Neuronal stem cell (in vitro differentiated cells): ENCODE measurements at regions not wholly inside any gene's neighbourhood (a gene's known extent, or its start where the extent isn't known, plus 50 kb on each side); places are given as distances from the start of the nearest gene placed in this dataset.
A peak's percentile ranks its signal among the peaks of the same experiment; 100 is the strongest.

Source experiments
- DNase-seq: peaks from one replicate; pipeline ENCODE4 v3.0.0-alpha.2; 2013; ENCODE audit warnings: low spot score
- H2AFZ ChIP-seq: one replicate; pipeline ENCODE4 v1.6.1; 2013; ENCODE audit warnings: mild to moderate bottlenecking, low read length, inconsistent platforms
- H2AK5ac ChIP-seq: 2 replicates; pipeline ENCODE4 v1.6.1; 2013; ENCODE audit warnings: low read depth, mild to moderate bottlenecking, inconsistent platforms, low read length, moderate library complexity, mixed read lengths
- H2BK120ac ChIP-seq: 2 replicates; pipeline ENCODE4 v1.6.1; 2013; ENCODE audit warnings: low read depth, mild to moderate bottlenecking, inconsistent platforms, low read length, moderate library complexity, mixed read lengths
- H2BK12ac ChIP-seq: one replicate; pipeline ENCODE4 v1.6.1; 2013; ENCODE audit warnings: low read length, inconsistent platforms
- H2BK15ac ChIP-seq: 2 replicates; pipeline ENCODE4 v1.6.1; 2013; ENCODE audit warnings: mild to moderate bottlenecking, low read length, inconsistent platforms, mixed read lengths
- H2BK5ac ChIP-seq: one replicate; pipeline ENCODE4 v1.6.1; 2013; ENCODE audit warnings: inconsistent platforms, mild to moderate bottlenecking, low read length, moderate library complexity
- H3K14ac ChIP-seq: one replicate; pipeline ENCODE4 v1.6.1; 2013; ENCODE audit warnings: low read length, inconsistent platforms
- H3K18ac ChIP-seq: 2 replicates; pipeline ENCODE4 v1.6.1; 2013; ENCODE audit warnings: low read length, inconsistent platforms
- H3K23ac ChIP-seq: 2 replicates; pipeline ENCODE4 v1.6.1; 2013; ENCODE audit warnings: low read depth, mild to moderate bottlenecking, mixed read lengths, low read length, inconsistent platforms; ENCODE audit not compliant: poor library complexity
- H3K27ac ChIP-seq: replicated peaks from 3 replicates; pipeline ENCODE4 v1.5.1; 2013; ENCODE audit warnings: low read length, inconsistent platforms
- H3K27me3 ChIP-seq, 3 experiments: 2 replicates each; pipeline ENCODE4 v1.6.1; 2013; ENCODE audit warnings: low read length in 3 of 3, mild to moderate bottlenecking in 2 of 3, inconsistent platforms in 1 of 3, low read depth in 1 of 3, mixed read lengths in 1 of 3, moderate library complexity in 1 of 3; ENCODE audit not compliant: control insufficient read depth in 3 of 3, insufficient read depth in 3 of 3
- H3K36me3 ChIP-seq, 2 donors: replicated peaks in 1 of 2; 2 replicates each; pipeline ENCODE4 v1.6.1; 2013; ENCODE audit warnings: low read length in 2 of 2; ENCODE audit not compliant: control insufficient read depth in 2 of 2, insufficient read depth in 2 of 2
- H3K4ac ChIP-seq: 2 replicates; pipeline ENCODE4 v1.6.1; 2013; ENCODE audit warnings: inconsistent platforms, mild to moderate bottlenecking, low read length, moderate library complexity
- H3K4me1 ChIP-seq, 2 donors: 1 replicate in 1 of 2; 2 replicates in 1 of 2; pipeline ENCODE4 v1.6.1; 2013; ENCODE audit warnings: low read length in 2 of 2, low read depth in 1 of 2; ENCODE audit not compliant: control insufficient read depth in 2 of 2, insufficient read depth in 1 of 2
- H3K4me2 ChIP-seq: one replicate; pipeline ENCODE4 v1.6.1; 2013; ENCODE audit warnings: mild to moderate bottlenecking, low read length, inconsistent platforms; ENCODE audit not compliant: insufficient read depth, poor library complexity, severe bottlenecking
- H3K4me3 ChIP-seq, 2 donors: 2 replicates each; pipeline ENCODE4 v1.5.1; 2013; ENCODE audit warnings: low read length in 2 of 2, mild to moderate bottlenecking in 2 of 2, inconsistent platforms in 1 of 2, moderate library complexity in 1 of 2
- H3K79me1 ChIP-seq: one replicate; pipeline ENCODE4 v1.6.1; 2013; ENCODE audit warnings: low read depth, mild to moderate bottlenecking, inconsistent platforms, low read length, moderate library complexity
- H3K9ac ChIP-seq: one replicate; pipeline ENCODE4 v1.6.1; 2013; ENCODE audit warnings: mild to moderate bottlenecking, low read depth, low read length, inconsistent platforms; ENCODE audit not compliant: poor library complexity
- H3K9me3 ChIP-seq, 2 donors: replicated peaks in 1 of 2; 2 replicates each; pipeline versions ENCODE3 to v1.6.1; 2013; ENCODE audit warnings: low read length in 2 of 2, mild to moderate bottlenecking in 2 of 2, inconsistent platforms in 1 of 2, low read depth in 1 of 2, mixed read lengths in 1 of 2, moderate library complexity in 1 of 2; ENCODE audit not compliant: control insufficient read depth in 2 of 2, insufficient read depth in 1 of 2
- H4K8ac ChIP-seq: one replicate; pipeline ENCODE4 v1.6.1; 2013; ENCODE audit warnings: low read depth, mild to moderate bottlenecking, inconsistent platforms, low read length, moderate library complexity
- H4K91ac ChIP-seq: one replicate; pipeline ENCODE4 v1.6.1; 2013; ENCODE audit warnings: low read length, low read depth, mild to moderate bottlenecking, inconsistent platforms; ENCODE audit not compliant: poor library complexity
- WGBS, 2 donors: extraction: QIAGEN DNeasy Blood & Tissue Kit; methylation state at CpG; one replicate each; pipeline ENCODE4 v1.1.7; 2013; ENCODE audit warnings: missing lambda C conversion rate in 2 of 2, mixed read lengths in 1 of 2; ENCODE audit not compliant: insufficient read length in 2 of 2, insufficient replicate concordance in 1 of 2; ENCODE audit errors: extremely low coverage in 2 of 2; 5-methylcytosine and 5-hydroxymethylcytosine counted together

- H2BK12ac ChIP-seq: no peak overlapping the region
- WGBS, 2 donors: no CpG with 5 or more reads among the region's 7 CpGs
- H3K27me3 ChIP-seq: no peaks in the 10 kb centered on the region
- no peak overlapping the region for H2BK120ac ChIP-seq
- no peak overlapping the region for H3K27ac ChIP-seq
- H3K4me1 ChIP-seq: peaks cover 15 to 18% of the 10 kb centered on the region in 2 donors
- H3K9me3 ChIP-seq: no peaks in the 10 kb centered on the region
- no peak overlapping the region for H2BK15ac ChIP-seq
- DNase-seq: no peak
- H3K79me1 ChIP-seq: no peaks in the 10 kb centered on the region
- no peak overlapping the region for H3K18ac ChIP-seq
- no peak overlapping the region for H3K4me3 ChIP-seq
- peak overlapping the region; percentile 10 for H2AFZ ChIP-seq
- no peak overlapping the region for H4K91ac ChIP-seq
- no peak overlapping the region for H4K8ac ChIP-seq
- no peak overlapping the region for H3K4me2 ChIP-seq
- no peak overlapping the region for H2AK5ac ChIP-seq
- no peaks in the 10 kb centered on the region for H3K36me3 ChIP-seq
- no peak overlapping the region for H2BK5ac ChIP-seq
- no peak overlapping the region for H3K14ac ChIP-seq
- no peak overlapping the region for H3K4ac ChIP-seq
- H3K23ac ChIP-seq: no peak overlapping the region
- H3K9ac ChIP-seq: peak overlapping the region; percentile 31
Measured at GRCh38 chr5:168104811-168105481, 186.5 kb upstream of the WWC1 start.

- H2BK120ac ChIP-seq: no peak overlapping the region
- H3K9me3 ChIP-seq: peaks cover 0 to 3% of the 10 kb centered on the region in 2 donors
- no CpG with 5 or more reads among the region's 8 CpGs for WGBS, 2 donors
- DNase-seq: no peak
- H3K27ac ChIP-seq: no peak overlapping the region
- no peak overlapping the region for H3K9ac ChIP-seq
- H2BK5ac ChIP-seq: no peak overlapping the region
- H3K4me1 ChIP-seq: peaks cover 18 to 29% of the 10 kb centered on the region in 2 donors
- no peak overlapping the region for H2AK5ac ChIP-seq
- no peaks in the 10 kb centered on the region for H3K79me1 ChIP-seq
- H3K27me3 ChIP-seq: no peaks in the 10 kb centered on the region
- no peak overlapping the region for H3K14ac ChIP-seq
- no peak overlapping the region for H4K91ac ChIP-seq
- no peak overlapping the region for H2AFZ ChIP-seq
- no peak overlapping the region for H4K8ac ChIP-seq
- H2BK15ac ChIP-seq: no peak overlapping the region
- no peak overlapping the region for H3K18ac ChIP-seq
- H2BK12ac ChIP-seq: no peak overlapping the region
- H3K36me3 ChIP-seq: no peaks in the 10 kb centered on the region
- no peak overlapping the region for H3K4me3 ChIP-seq
- H3K4ac ChIP-seq: no peak overlapping the region
- H3K23ac ChIP-seq: no peak overlapping the region
- no peak overlapping the region for H3K4me2 ChIP-seq
Measured at GRCh38 chr5:168106008-168106761, 185.3 kb upstream of the WWC1 start.

- no peak overlapping the region for H2BK120ac ChIP-seq
- H3K9ac ChIP-seq: no peak overlapping the region
- H3K27me3 ChIP-seq: no peaks in the 10 kb centered on the region
- WGBS, 2 donors: no CpG with 5 or more reads among the region's 5 CpGs
- no peak overlapping the region for H3K23ac ChIP-seq
- H3K4ac ChIP-seq: no peak overlapping the region
- no peak overlapping the region for H2BK15ac ChIP-seq
- no peak for DNase-seq
- no peak overlapping the region for H2AK5ac ChIP-seq
- no peak overlapping the region for H4K91ac ChIP-seq
- no peak overlapping the region for H2BK12ac ChIP-seq
- peaks cover 20 to 30% of the 10 kb centered on the region in 2 donors for H3K4me1 ChIP-seq
- H3K4me3 ChIP-seq: no peak overlapping the region
- no peak overlapping the region for H3K27ac ChIP-seq
- H2BK5ac ChIP-seq: no peak overlapping the region
- H3K9me3 ChIP-seq: peaks cover 2 to 3% of the 10 kb centered on the region in 2 donors
- no peak overlapping the region for H3K18ac ChIP-seq
- H3K79me1 ChIP-seq: no peaks in the 10 kb centered on the region
- no peaks in the 10 kb centered on the region for H3K36me3 ChIP-seq
- H3K4me2 ChIP-seq: no peak overlapping the region
- H4K8ac ChIP-seq: no peak overlapping the region
- H2AFZ ChIP-seq: no peak overlapping the region
- no peak overlapping the region for H3K14ac ChIP-seq
Measured at GRCh38 chr5:168109441-168109840, 182.0 kb upstream of the WWC1 start.

GRCh38 chr5:168110384-168110783 is 181.1 kb upstream of the WWC1 start:
- no peak overlapping the region for H3K4me2 ChIP-seq
- H4K8ac ChIP-seq: no peak overlapping the region
- no peak overlapping the region for H2BK5ac ChIP-seq
- no peak overlapping the region for H3K23ac ChIP-seq
- no peak overlapping the region for H3K9ac ChIP-seq
- peaks cover 13 to 21% of the 10 kb centered on the region in 2 donors for H3K4me1 ChIP-seq
- H3K9me3 ChIP-seq: peaks cover 2 to 3% of the 10 kb centered on the region in 2 donors
- no peak overlapping the region for H2AK5ac ChIP-seq
- H4K91ac ChIP-seq: no peak overlapping the region
- no peak overlapping the region for H2BK120ac ChIP-seq
- no peak overlapping the region for H3K4me3 ChIP-seq
- no peak for DNase-seq
- H3K79me1 ChIP-seq: no peaks in the 10 kb centered on the region
- no peak overlapping the region for H3K4ac ChIP-seq
- H2BK12ac ChIP-seq: no peak overlapping the region
- H3K36me3 ChIP-seq: no peaks in the 10 kb centered on the region
- H3K27ac ChIP-seq: no peak overlapping the region
- no peak overlapping the region for H2BK15ac ChIP-seq
- no peak overlapping the region for H3K18ac ChIP-seq
- no peak overlapping the region for H2AFZ ChIP-seq
- no CpG with 5 or more reads among the region's 5 CpGs for WGBS, 2 donors
- H3K14ac ChIP-seq: no peak overlapping the region
- no peaks in the 10 kb centered on the region for H3K27me3 ChIP-seq
